CD4-positive, alpha-beta T cell (primary cell): ENCODE measurements at regions not wholly inside any gene's neighbourhood (a gene's known extent, or its start where the extent isn't known, plus 50 kb on each side); places are given as distances from the start of the nearest gene placed in this dataset.
A peak's percentile ranks its signal among the peaks of the same experiment; 100 is the strongest.

Source experiments
- ATAC-seq: fragments of 200-7000 bp; cut with Tn5 transposase; one replicate; pipeline ENCODE4 v1.10.0; 2022; ENCODE audit warnings: mild to moderate bottlenecking; ENCODE audit not compliant: poor library complexity
- CTCF ChIA-PET: fragments of 350-600 bp; sonication (Branson Sonifier 250); formaldehyde crosslinking; loops from one replicate; lab custom pipeline; 2021; ENCODE audit warnings: antibody characterized with exemption, inconsistent platforms; lab: Charles Lee
- POLR2A ChIA-PET: fragments of 350-600 bp; sonication (Branson Sonifier 250); formaldehyde crosslinking; loops from one replicate; lab custom pipeline; 2021; ENCODE audit warnings: antibody characterized with exemption, inconsistent platforms; lab: Charles Lee
- DNase-seq, 14 experiments: peaks; one replicate each; pipeline ENCODE4 v3.0.0-alpha.2; 2013 to 2020; ENCODE audit warnings: mixed read lengths in 2 of 14
- H3K27ac ChIP-seq, 2 donors: one replicate each; pipeline versions ENCODE4 v1.5.1 to v1.7.0; 2013; ENCODE audit warnings: low read length in 2 of 2, low read depth in 1 of 2, mild to moderate bottlenecking in 1 of 2
- H3K27me3 ChIP-seq, 2 experiments: 1 replicate in 1 of 2; 2 replicates in 1 of 2; pipeline versions ENCODE4 v1.6.1 to v1.7.0; 2013; ENCODE audit warnings: low read length in 2 of 2, control low read depth in 1 of 2, mild to moderate bottlenecking in 1 of 2, moderate library complexity in 1 of 2; ENCODE audit not compliant: insufficient read depth in 2 of 2, control insufficient read depth in 1 of 2
- H3K36me3 ChIP-seq: one replicate; pipeline ENCODE4 v1.6.1; 2013; ENCODE audit warnings: low read length, control low read depth; ENCODE audit not compliant: insufficient read depth
- H3K4me1 ChIP-seq: one replicate; pipeline ENCODE4 v1.6.1; 2013; ENCODE audit warnings: low read length, control low read depth; ENCODE audit not compliant: insufficient read depth
- H3K4me3 ChIP-seq: one replicate; pipeline ENCODE4 v1.5.1; 2013; ENCODE audit warnings: mild to moderate bottlenecking, low read length, moderate library complexity
- H3K9me3 ChIP-seq, 2 experiments: 1 replicate in 1 of 2; 2 replicates in 1 of 2; pipeline versions ENCODE4 v1.6.1 to v1.7.0; 2013; ENCODE audit warnings: low read length in 2 of 2, mild to moderate bottlenecking in 2 of 2, control low read depth in 1 of 2, moderate library complexity in 1 of 2; ENCODE audit not compliant: control insufficient read depth in 1 of 2, insufficient read depth in 1 of 2
- H3K27ac Mint-ChIP-seq: one replicate; pipeline ENCODE4 v1.8.0; 2020; ENCODE audit warnings: mixed read lengths
- H3K27me3 Mint-ChIP-seq: one replicate; pipeline ENCODE4 v1.8.0; 2021; ENCODE audit warnings: mixed read lengths
- H3K36me3 Mint-ChIP-seq: one replicate; pipeline ENCODE4 v1.8.0; 2021; ENCODE audit warnings: low read depth, mixed read lengths
- H3K4me1 Mint-ChIP-seq: one replicate; pipeline ENCODE4 v1.8.0; 2021; ENCODE audit warnings: low read depth, mixed read lengths
- H3K4me3 Mint-ChIP-seq: one replicate; pipeline ENCODE4 v1.8.0; 2020; ENCODE audit warnings: mild to moderate bottlenecking, mixed read lengths
- H3K9me3 Mint-ChIP-seq: one replicate; pipeline ENCODE4 v1.8.0; 2020; ENCODE audit warnings: mixed read lengths
- CTCF ChIP-seq: fragments of 200-600 bp; IDR thresholded peaks from one replicate; pipeline ENCODE4 v1.8.0; 2022; ENCODE audit warnings: antibody characterized with exemption, mild to moderate bottlenecking
- intact Hi-C, 2 experiments: fragments of 100-400 bp; cut with DNase I in 1 of 2; cut with micrococcal nuclease in 1 of 2; formaldehyde crosslinking; loops; one replicate each; pipeline versions ENCODE4 v1.15.1 to v1.9.0; 2023 to 2025; cut with DNase I, micrococcal nuclease

- H3K4me3 Mint-ChIP-seq = no peak overlapping the region
Measured at GRCh38 chr10:78542141-78542489, 508.5 kb downstream of the RPS24 start.

GRCh38 chr10:78542521-78542920, 508.9 kb downstream of the RPS24 start:
- ATAC-seq = no peak
- Mint-ChIP-seq H3K9me3 (no peaks in the 10 kb centered on the region), H3K27me3 (no peaks in the 10 kb centered on the region), H3K36me3 (no peaks in the 10 kb centered on the region), H3K4me3 (no peak overlapping the region), H3K27ac (peak overlapping the region; percentile 6), H3K4me1 (peaks cover 6% of the 10 kb centered on the region)
- Histone ChIP-seq H3K27me3 (peaks cover 0 to 5% of the 10 kb centered on the region in 2 experiments), H3K36me3 (no peaks in the 10 kb centered on the region), H3K9me3 (no peaks in the 10 kb centered on the region), H3K27ac (no peak overlapping the region), H3K4me1 (peaks cover 7% of the 10 kb centered on the region), H3K4me3 (no peak overlapping the region)
- intact Hi-C loops = no loop called here
- no peak for TF ChIP-seq CTCF
- ChIA-PET CTCF (no interaction called here), POLR2A (interaction anchor here (0.8 kb wide), 1 partner anchor 8 kb away, joined by 3 read pairs; no protein-coding TSS in a partner anchor)
- DNase-seq = no peak

More at GRCh38 chr10:78542141-78542489, 508.5 kb downstream of the RPS24 start:
- POLR2A ChIA-PET = no interaction called here
- no peak for ATAC-seq
- Histone ChIP-seq H3K36me3 (no peaks in the 10 kb centered on the region), H3K4me1 (peaks cover 7% of the 10 kb centered on the region), H3K4me3 (no peak overlapping the region), H3K27ac (no peak overlapping the region), H3K27me3 (peaks cover 0 to 5% of the 10 kb centered on the region in 2 experiments), H3K9me3 (no peaks in the 10 kb centered on the region)
- CTCF ChIA-PET = no interaction called here
- TF ChIP-seq CTCF = no peak
- intact Hi-C loops = no loop called here
- Mint-ChIP-seq H3K36me3 (no peaks in the 10 kb centered on the region), H3K27ac (peak overlapping the region; percentile 6), H3K27me3 (no peaks in the 10 kb centered on the region), H3K4me1 (peaks cover 6% of the 10 kb centered on the region), H3K9me3 (no peaks in the 10 kb centered on the region)
- DNase-seq = no peak

GRCh38 chr10:78543031-78543748, 509.5 kb downstream of the RPS24 start:
- Histone ChIP-seq H3K36me3 (no peaks in the 10 kb centered on the region), H3K27me3 (peaks cover 0 to 3% of the 10 kb centered on the region in 2 experiments), H3K9me3 (no peaks in the 10 kb centered on the region), H3K4me3 (no peak overlapping the region), H3K27ac (no peak overlapping the region), H3K4me1 (peaks cover 7% of the 10 kb centered on the region)
- Mint-ChIP-seq H3K4me1 (peaks cover 6% of the 10 kb centered on the region), H3K4me3 (no peak overlapping the region), H3K36me3 (no peaks in the 10 kb centered on the region), H3K27ac (no peak overlapping the region), H3K27me3 (peaks cover 5% of the 10 kb centered on the region), H3K9me3 (no peaks in the 10 kb centered on the region)
- DNase-seq (no peak), ATAC-seq (no peak)
- ChIA-PET POLR2A (interaction anchor here (0.8 kb wide), 1 partner anchor 9 kb away, joined by 3 read pairs; no protein-coding TSS in a partner anchor), CTCF (no interaction called here)
- TF ChIP-seq CTCF = no peak
- intact Hi-C loops = no loop called here
